HCT116 (cell line): ENCODE measurements at regions not wholly inside any gene's neighbourhood (a gene's known extent, or its start where the extent isn't known, plus 50 kb on each side); places are given as distances from the start of the nearest gene placed in this dataset.
A peak's percentile ranks its signal among the peaks of the same experiment; 100 is the strongest.

Experiments
- CEBPB ChIP-seq: IDR thresholded peaks from 2 replicates; pipeline ENCODE4 v1.6.1; 2012; ENCODE audit warnings: low read depth
- EGR1 ChIP-seq: IDR thresholded peaks from 2 replicates; pipeline ENCODE4 v1.6.1; 2012; ENCODE audit warnings: low read depth
- EZH2 ChIP-seq: fragments of 200-600 bp; sonication (generic); IDR thresholded peaks from 2 replicates; pipeline ENCODE4 v1.6.1; 2017; ENCODE audit warnings: antibody characterized with exemption, mixed run types
- SP1 ChIP-seq: IDR thresholded peaks from 2 replicates; pipeline ENCODE4 v1.6.1; 2012; ENCODE audit warnings: low read depth
- TF ChIP-seq, protein P1 (sequence below): IDR thresholded peaks from 2 replicates; pipeline ENCODE4 v1.6.1; 2012; ENCODE audit warnings: low read depth
- TF ChIP-seq, protein P2 (sequence below), 3 experiments: fragments of 200-600 bp in 1 of 3; sonication (generic) in 1 of 3; IDR thresholded peaks in 2 of 3; conservative IDR thresholded peaks in 1 of 3; 2 replicates each; pipeline ENCODE4 v1.5.1; 2012 to 2017; ENCODE audit warnings: low read depth in 2 of 3, low read length in 2 of 3, antibody characterized with exemption in 1 of 3, borderline replicate concordance in 1 of 3, control low read depth in 1 of 3, mild to moderate bottlenecking in 1 of 3, mixed read lengths in 1 of 3, mixed run types in 1 of 3, moderate library complexity in 1 of 3; ENCODE audit not compliant: insufficient read depth in 1 of 3
- TF ChIP-seq, protein P3 (sequence below): IDR thresholded peaks from 2 replicates; pipeline ENCODE4 v1.6.1; 2012
- TF ChIP-seq, protein P4 (sequence below): IDR thresholded peaks from 2 replicates; pipeline ENCODE4 v1.6.1; 2012
- TF ChIP-seq, protein P5 (sequence below): IDR thresholded peaks from 2 replicates; pipeline ENCODE4 v1.6.1; 2011; ENCODE audit warnings: mild to moderate bottlenecking, low read length, moderate library complexity; ENCODE audit not compliant: insufficient replicate concordance; ENCODE audit errors: extremely low read depth

DNA sequence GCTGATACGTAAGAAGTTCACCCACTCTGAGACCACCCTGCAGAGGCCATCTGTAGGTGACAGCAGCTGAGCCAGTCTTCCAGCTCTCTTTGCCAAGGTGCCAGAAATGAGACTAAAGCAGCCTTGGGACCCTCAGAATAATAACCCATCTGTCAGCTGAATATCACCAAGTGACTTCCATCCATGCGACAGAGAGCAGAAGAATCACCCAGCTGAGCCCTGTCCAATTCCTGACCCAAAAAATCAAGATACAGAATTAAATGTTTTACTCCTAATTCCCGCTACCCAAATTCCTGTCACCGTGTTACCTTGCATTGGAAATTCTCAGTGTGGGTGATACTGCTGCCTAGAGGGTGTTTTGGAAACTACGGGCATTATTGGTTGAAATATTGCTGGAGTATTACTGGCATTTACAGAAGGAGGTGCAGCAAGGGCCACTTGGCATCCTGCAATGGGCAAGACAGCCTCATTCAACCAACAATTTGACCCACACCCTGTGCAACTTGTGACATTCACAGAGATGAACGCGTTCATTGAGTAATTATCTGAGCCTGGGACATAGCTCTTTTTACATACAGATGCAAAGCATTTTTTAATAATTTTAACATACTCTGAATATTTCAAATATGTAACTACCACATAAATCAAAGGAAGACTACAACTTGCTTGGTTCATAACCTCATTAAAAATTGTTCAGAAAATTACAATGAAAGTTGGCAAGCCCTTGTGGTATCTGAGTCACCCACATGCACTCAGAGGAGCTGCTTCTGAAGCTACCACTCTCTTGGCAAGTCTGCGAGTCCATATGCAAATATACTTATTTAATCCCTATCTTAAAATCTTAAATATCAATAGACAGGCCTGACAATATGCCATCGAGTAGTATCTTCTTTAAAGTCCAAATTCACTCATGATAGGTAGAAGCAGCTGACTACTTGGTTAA is 126.6 kb downstream of the C16orf95 start:
- TF ChIP-seq CEBPB (no peak), EZH2 (no peak), SP1 (no peak), EGR1 (no peak)
- TF ChIP-seq, protein P1, sequence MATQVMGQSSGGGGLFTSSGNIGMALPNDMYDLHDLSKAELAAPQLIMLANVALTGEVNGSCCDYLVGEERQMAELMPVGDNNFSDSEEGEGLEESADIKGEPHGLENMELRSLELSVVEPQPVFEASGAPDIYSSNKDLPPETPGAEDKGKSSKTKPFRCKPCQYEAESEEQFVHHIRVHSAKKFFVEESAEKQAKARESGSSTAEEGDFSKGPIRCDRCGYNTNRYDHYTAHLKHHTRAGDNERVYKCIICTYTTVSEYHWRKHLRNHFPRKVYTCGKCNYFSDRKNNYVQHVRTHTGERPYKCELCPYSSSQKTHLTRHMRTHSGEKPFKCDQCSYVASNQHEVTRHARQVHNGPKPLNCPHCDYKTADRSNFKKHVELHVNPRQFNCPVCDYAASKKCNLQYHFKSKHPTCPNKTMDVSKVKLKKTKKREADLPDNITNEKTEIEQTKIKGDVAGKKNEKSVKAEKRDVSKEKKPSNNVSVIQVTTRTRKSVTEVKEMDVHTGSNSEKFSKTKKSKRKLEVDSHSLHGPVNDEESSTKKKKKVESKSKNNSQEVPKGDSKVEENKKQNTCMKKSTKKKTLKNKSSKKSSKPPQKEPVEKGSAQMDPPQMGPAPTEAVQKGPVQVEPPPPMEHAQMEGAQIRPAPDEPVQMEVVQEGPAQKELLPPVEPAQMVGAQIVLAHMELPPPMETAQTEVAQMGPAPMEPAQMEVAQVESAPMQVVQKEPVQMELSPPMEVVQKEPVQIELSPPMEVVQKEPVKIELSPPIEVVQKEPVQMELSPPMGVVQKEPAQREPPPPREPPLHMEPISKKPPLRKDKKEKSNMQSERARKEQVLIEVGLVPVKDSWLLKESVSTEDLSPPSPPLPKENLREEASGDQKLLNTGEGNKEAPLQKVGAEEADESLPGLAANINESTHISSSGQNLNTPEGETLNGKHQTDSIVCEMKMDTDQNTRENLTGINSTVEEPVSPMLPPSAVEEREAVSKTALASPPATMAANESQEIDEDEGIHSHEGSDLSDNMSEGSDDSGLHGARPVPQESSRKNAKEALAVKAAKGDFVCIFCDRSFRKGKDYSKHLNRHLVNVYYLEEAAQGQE = no peak
- TF ChIP-seq, protein P2, sequence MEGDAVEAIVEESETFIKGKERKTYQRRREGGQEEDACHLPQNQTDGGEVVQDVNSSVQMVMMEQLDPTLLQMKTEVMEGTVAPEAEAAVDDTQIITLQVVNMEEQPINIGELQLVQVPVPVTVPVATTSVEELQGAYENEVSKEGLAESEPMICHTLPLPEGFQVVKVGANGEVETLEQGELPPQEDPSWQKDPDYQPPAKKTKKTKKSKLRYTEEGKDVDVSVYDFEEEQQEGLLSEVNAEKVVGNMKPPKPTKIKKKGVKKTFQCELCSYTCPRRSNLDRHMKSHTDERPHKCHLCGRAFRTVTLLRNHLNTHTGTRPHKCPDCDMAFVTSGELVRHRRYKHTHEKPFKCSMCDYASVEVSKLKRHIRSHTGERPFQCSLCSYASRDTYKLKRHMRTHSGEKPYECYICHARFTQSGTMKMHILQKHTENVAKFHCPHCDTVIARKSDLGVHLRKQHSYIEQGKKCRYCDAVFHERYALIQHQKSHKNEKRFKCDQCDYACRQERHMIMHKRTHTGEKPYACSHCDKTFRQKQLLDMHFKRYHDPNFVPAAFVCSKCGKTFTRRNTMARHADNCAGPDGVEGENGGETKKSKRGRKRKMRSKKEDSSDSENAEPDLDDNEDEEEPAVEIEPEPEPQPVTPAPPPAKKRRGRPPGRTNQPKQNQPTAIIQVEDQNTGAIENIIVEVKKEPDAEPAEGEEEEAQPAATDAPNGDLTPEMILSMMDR (IDR thresholded peaks at IDR 0.05 in 2 of 3, conservative IDR thresholded peaks at IDR 0.05 in 1 of 3; ENCODE audit: borderline replicate concordance in 1 of 3, insufficient read depth in 1 of 3, low read depth in 2 of 3, low read length in 2 of 3) = peak; percentile 66 to 73 (median 67); a peak in 5 of 6 replicates
- TF ChIP-seq, protein P3, sequence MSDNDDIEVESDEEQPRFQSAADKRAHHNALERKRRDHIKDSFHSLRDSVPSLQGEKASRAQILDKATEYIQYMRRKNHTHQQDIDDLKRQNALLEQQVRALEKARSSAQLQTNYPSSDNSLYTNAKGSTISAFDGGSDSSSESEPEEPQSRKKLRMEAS = no peak
- TF ChIP-seq, protein P4, sequence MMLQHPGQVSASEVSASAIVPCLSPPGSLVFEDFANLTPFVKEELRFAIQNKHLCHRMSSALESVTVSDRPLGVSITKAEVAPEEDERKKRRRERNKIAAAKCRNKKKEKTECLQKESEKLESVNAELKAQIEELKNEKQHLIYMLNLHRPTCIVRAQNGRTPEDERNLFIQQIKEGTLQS = no peak
- TF ChIP-seq, protein P5, sequence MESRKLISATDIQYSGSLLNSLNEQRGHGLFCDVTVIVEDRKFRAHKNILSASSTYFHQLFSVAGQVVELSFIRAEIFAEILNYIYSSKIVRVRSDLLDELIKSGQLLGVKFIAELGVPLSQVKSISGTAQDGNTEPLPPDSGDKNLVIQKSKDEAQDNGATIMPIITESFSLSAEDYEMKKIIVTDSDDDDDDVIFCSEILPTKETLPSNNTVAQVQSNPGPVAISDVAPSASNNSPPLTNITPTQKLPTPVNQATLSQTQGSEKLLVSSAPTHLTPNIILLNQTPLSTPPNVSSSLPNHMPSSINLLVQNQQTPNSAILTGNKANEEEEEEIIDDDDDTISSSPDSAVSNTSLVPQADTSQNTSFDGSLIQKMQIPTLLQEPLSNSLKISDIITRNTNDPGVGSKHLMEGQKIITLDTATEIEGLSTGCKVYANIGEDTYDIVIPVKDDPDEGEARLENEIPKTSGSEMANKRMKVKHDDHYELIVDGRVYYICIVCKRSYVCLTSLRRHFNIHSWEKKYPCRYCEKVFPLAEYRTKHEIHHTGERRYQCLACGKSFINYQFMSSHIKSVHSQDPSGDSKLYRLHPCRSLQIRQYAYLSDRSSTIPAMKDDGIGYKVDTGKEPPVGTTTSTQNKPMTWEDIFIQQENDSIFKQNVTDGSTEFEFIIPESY = no peak
